GM19467 (cell line): ENCODE measurements at regions not wholly inside any gene's neighbourhood (a gene's known extent, or its start where the extent isn't known, plus 50 kb on each side); places are given as distances from the start of the nearest gene placed in this dataset.
"Not testable (repeated sequence)": the region's sequence is repeated elsewhere in the genome, so short reads cannot be mapped to it uniquely, and the experiment has no call there.

Experiments
- ATAC-seq: cut with Tn5 transposase; IDR thresholded peaks from one replicate; pipeline ENCODE4 v1.9.1; 2021; ENCODE audit warnings: mild to moderate bottlenecking, moderate library complexity; ENCODE audit not compliant: unreplicated experiment

GRCh38 chr16:75971334-75971733 lies 245.0 kb upstream of the CPHXL start:
- no peak for ATAC-seq

GRCh38 chr16:75983296-75983695 lies 257.0 kb upstream of the CPHXL start:
- ATAC-seq = no peak

GRCh38 chr16:75983741-75984381 lies 257.6 kb upstream of the CPHXL start:
- no peak for ATAC-seq

DNA sequence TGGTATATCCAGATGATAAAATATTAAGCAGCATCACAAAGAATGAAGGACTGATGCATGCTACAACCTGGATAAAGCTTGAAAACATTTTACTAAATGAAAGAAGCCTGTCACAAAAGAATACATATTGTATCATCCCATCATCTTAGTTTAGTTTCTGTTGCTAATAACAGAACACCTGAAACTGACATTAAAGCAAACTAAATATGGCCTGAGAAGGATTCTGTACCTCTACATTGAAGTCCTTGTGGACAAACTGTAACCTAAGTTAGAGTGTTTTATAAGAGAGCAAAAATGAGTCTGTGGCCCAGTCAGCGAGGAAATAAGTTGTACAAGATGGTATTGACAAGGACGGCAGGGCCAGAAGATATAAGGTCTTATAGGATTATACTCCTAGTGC lies 261.0 kb upstream of the CPHXL start:
- ATAC-seq = no peak

DNA sequence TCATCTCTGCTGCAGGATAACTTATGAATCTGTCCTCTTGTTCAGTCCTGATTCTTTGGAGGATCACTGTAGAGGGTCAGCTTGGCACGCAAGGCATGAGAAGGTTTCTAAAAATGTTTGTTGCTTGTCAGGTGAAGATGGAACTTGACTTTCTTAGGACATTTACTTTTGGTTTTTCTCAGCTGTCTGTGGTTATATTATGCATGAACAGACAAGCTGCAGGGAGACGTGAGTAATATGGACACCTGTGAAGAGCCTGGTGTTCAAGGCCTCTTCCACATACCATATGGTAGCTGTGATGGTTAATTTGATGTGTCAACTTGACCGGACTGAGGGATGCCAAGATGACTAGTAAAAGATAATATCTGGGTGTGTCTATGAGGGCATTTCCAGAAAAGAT lies 270.2 kb upstream of the CPHXL start:
- ATAC-seq = no peak

DNA sequence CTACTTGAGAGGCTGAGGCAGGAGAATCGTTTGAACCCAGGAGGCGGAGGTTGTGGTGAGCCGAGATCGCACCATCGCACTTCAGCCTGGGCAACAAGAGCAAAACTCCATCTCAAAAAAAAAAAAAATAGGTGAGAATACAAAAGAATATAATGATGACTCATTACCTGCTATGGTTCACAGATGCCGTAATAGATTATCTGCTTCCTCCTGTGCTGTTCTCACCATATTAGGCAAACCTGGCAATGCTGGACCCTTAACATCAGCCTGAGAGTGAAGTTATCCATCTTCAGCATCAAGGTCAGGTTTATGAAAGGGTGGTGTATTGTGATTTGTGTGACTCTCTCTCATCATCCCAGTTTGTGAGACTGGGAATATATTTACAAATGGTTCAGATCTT lies 271.3 kb upstream of the CPHXL start:
- no peak for ATAC-seq

DNA sequence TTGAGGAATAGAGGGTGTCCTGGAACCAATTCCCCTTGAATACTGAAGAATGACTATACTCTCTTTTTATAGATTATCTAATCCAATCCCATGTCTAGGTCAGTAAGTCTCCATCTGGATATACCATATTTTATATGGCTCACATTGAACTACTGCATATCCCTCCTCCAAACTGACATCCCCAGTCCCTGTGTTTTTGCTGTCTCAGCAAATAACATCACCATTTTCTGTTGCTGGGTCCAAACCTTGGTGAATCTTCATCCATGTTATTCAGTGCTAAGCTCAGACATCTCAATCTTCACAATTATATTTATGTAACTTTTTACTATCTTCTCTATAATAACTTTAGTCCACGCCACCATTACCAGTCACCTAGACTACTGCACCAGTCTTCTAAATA lies 269.6 kb upstream of the CNTNAP4 start:
- ATAC-seq = no peak

DNA sequence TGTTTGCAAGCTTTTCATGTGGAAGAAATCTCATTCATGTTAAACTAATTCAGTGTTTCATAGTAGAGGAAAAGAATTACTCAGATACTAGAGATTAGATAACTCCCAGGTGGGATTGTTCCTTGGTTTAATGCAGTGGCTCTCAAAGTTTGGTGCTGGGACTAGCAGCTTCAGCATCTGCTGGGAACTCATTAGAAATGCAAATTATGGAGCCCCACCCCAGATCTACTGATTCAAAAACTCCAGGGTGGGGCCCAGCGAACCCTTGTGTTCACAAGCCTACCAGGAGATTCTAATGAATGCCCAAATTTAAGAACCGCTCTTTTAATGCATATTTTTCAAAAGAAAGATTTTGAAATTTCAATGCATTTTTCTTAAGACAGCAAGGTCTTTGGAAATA lies 253.4 kb upstream of the CNTNAP4 start:
- ATAC-seq = no peak

DNA sequence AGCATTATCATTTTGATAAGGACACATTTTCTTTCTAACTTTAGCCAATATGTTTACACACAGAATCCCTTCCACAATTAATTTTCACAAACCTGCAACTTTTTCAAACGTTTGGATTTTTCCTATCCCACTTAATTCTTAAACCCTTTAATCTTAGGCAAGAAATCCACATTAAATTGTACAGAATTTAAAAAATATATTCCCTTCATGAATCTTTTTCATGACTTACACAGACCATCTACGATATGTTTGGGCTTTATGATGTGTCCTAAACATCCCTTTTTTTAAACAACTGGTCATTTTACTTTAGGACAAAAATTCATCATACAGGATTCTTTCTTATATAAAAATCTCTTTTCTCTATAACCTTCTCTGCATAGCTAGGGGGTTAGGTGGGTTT lies 241.5 kb upstream of the CNTNAP4 start:
- ATAC-seq = no peak

DNA sequence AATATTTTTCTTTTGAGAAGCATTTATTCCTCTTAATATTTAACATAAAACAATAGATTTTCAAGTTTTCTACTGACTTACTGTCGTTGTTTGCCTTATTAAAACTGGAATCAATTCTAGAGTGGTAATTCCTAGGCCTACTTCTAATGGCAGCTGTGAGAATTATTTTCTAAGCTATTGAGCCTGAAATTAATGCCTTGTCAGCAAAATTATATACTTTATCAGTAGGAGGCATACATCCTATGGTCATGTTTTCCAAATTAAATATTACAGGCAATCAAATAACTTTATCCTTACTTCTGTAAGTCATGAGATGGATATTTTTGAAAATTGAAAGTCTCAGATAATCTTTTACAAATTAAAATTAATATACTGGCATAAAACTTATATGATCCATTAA lies 239.1 kb upstream of the CNTNAP4 start:
- ATAC-seq = no peak

- ATAC-seq = no peak
These were observed 224.5 kb upstream of the CNTNAP4 start for GRCh38 chr16:76052725-76053124.

- no peak for ATAC-seq
These were observed 218.0 kb upstream of the CNTNAP4 start for GRCh38 chr16:76059186-76059585.

- ATAC-seq = no peak
These were observed 217.5 kb upstream of the CNTNAP4 start for GRCh38 chr16:76059701-76060100.

DNA sequence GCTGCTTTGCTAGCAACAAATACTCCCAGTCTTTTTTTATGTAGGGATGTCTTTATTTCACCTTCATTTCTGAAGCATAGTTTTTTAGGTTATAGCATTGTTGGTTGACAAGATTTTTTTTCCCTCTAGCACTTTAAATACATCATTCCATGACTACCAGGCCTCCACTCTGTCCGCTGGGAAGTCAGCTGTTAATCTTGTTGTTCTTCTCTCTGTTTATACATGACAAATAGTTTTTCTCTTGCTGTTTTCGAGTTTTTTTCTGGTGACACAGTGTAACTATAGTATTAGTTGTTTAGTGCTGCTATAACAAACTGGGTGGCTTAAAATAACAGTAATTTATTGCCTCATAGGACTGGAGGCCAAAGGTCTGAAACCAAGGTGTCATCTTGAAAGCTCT lies 205.5 kb upstream of the CNTNAP4 start:
- ATAC-seq = no peak

GRCh38 chr16:76081967-76082366 lies 195.2 kb upstream of the CNTNAP4 start:
- ATAC-seq = no peak

DNA sequence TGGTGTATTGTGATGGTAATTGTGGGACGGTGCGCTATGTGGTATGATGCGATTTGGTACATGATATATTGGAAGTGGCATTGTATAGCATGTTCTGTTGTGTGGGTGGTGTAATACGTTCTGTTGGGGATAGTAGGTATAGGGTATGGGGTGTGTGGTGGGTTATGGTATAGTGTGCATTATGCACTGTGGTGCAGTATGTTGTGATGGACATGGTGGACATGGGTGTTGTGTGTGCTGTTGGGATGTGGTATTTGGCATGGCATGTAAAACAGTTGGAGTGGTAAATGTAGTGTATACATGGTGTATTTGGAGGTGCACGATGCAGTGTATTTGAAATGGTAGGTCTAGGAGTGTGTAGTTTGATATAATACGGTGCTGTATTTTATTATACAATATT lies 170.6 kb upstream of the CNTNAP4 start:
- ATAC-seq = no peak

- ATAC-seq = no peak
These were observed 168.7 kb upstream of the CNTNAP4 start for GRCh38 chr16:76108460-76108859.

DNA sequence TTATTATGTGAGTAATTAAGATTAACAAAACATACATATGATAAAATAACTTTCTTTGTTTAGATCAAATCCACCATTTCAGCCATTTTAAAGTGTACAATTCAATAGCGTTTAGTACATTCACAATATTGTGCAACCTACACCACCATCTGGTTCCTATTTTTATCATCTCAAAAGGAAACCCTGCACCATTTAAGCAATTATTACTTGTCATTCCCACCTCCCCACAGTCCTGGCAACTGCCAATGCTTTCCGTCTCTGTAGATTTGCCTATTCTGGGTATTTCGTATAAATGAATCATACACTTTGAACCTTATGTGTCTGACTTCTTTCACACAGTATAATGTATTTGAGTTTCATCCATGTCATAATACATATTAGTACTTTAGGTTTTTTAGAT lies 162.5 kb upstream of the CNTNAP4 start:
- ATAC-seq = no peak

DNA sequence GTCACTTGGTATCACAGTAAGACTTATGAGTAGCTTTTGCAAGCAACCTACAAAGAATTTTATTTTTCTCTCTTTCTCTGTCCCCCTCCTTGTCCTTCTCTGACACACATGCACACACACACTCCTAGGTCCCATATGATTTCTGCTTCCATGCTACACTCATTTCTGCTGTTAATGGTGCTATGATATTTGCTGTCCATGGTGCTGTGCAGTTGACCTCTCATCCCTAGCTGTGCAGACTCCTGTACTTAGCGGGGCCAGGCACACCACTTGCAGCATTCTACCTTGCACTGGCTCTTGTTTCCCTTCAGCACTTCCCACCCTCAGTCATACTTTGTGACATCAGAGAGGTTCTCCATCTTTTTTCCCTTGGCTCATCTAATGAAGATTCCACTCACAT lies 158.9 kb upstream of the CNTNAP4 start:
- no peak for ATAC-seq

- ATAC-seq = no peak
These were observed 155.6 kb upstream of the CNTNAP4 start for GRCh38 chr16:76121636-76122035.

- no peak for ATAC-seq
These were observed 153.2 kb upstream of the CNTNAP4 start for GRCh38 chr16:76123966-76124365.

DNA sequence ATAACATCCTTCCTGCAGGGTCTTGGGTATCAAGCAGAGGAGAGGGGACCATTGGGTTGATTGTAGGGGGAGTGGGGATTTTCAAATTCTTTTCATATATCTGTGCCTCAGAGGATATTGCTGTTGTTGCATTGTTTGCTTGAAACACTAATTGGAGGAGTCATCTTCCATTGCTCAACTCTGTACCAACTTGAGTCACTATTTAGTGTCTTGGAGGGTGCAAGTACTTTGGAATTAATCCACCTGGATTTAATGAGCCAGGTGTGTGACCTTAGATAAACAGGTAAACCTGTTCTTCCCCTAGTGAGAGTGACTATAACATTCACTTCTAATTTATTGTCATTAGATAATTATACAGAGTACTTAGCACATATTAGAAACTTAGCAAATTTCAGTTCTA lies 151.3 kb upstream of the CNTNAP4 start:
- no peak for ATAC-seq

GRCh38 chr16:76138056-76138455 lies 139.1 kb upstream of the CNTNAP4 start:
- ATAC-seq = not testable (repeated sequence)
